Gastroesophageal sphincter (tissue), 4 donors: ENCODE measurements at regions not wholly inside any gene's neighbourhood (a gene's known extent, or its start where the extent isn't known, plus 50 kb on each side); places are given as distances from the start of the nearest gene placed in this dataset.

ENCODE experiments used
- ATAC-seq: fragments of 150-250 bp; one replicate; pipeline ENCODE4 v1.9.1; 2016; ENCODE audit warnings: mild to moderate bottlenecking, moderate library complexity
- H3K27ac ChIP-seq, 4 donors: fragments of 200-600 bp; sonication (generic) in 3 of 4; 1 replicate in 3 of 4; 2 replicates in 1 of 4; pipeline ENCODE4 v1.5.1; 2016 to 2019
- H3K27me3 ChIP-seq: fragments of 200-600 bp; sonication (generic); one replicate; pipeline ENCODE4 v1.5.1; 2019
- H3K36me3 ChIP-seq, 2 donors: fragments of 200-600 bp; sonication (generic); one replicate each; pipeline ENCODE4 v1.5.1; 2019; ENCODE audit warnings: control low read depth in 1 of 2
- H3K4me1 ChIP-seq, 3 donors: fragments of 200-600 bp; sonication (generic); 1 replicate in 2 of 3; 2 replicates in 1 of 3; pipeline ENCODE4 v1.5.1; 2016 to 2019; ENCODE audit warnings: control low read depth in 2 of 3
- H3K4me3 ChIP-seq, 2 donors: fragments of 200-600 bp; sonication (generic); one replicate each; pipeline ENCODE4 v1.5.1; 2019; ENCODE audit warnings: mild to moderate bottlenecking in 1 of 2, moderate library complexity in 1 of 2
- H3K9me3 ChIP-seq, 3 donors: fragments of 200-600 bp; sonication (generic); one replicate each; pipeline ENCODE4 v1.5.1; 2017 to 2019; ENCODE audit warnings: control low read depth in 2 of 3
- EP300 ChIP-seq: sonication (generic); formaldehyde crosslinking; IDR thresholded peaks from one replicate; pipeline ENCODE4 v1.6.1; 2017; ENCODE audit warnings: antibody characterized with exemption, mild to moderate bottlenecking
- POLR2A ChIP-seq, 2 donors: fragments of 450-650 bp; IDR thresholded peaks; one replicate each; pipeline ENCODE4 v1.6.1; 2017; ENCODE audit warnings: antibody characterized with exemption in 2 of 2, mild to moderate bottlenecking in 2 of 2, moderate library complexity in 1 of 2
- POLR2AphosphoS5 ChIP-seq: sonication (generic); formaldehyde crosslinking; IDR thresholded peaks from one replicate; pipeline ENCODE4 v1.6.1; 2017; ENCODE audit warnings: antibody characterized with exemption
- WGBS, 2 donors: methylation state at CpG; one replicate each; pipeline ENCODE4 v1.1.5; 2018; ENCODE audit warnings: low coverage in 1 of 2; 5-methylcytosine and 5-hydroxymethylcytosine counted together
- TF ChIP-seq, protein P1 (sequence below), 4 experiments: fragments of 200-600 bp in 2 of 4; fragments of 450-650 bp in 2 of 4; sonication (generic) in 1 of 4; IDR thresholded peaks; one replicate each; pipeline ENCODE4 v1.5.1; 2017 to 2019; ENCODE audit warnings: antibody characterized with exemption in 4 of 4, mild to moderate bottlenecking in 2 of 4, moderate library complexity in 2 of 4

DNA sequence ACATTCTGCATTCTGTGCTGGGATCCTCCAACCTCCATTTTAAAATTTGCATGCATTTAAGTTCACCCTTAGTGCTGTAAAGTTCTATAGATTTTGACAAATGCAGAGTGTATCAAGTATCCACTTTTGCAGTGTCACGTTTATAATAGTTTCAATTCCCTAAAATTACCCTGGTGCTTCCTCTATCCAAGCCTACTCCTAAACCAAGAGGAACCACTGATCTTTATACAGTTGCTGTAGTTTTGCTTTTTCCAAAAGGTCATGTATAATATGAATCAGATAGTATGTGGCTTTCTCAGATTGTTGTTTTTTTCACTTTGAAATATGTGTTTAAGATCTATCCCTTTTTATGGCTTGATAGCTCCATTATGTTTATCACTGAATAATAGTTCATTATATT lies 468.4 kb upstream of the CDH6 start:
- no peak for ATAC-seq
- TF ChIP-seq EP300: no peak
- TF ChIP-seq POLR2AphosphoS5: no peak
- TF ChIP-seq, protein P1, sequence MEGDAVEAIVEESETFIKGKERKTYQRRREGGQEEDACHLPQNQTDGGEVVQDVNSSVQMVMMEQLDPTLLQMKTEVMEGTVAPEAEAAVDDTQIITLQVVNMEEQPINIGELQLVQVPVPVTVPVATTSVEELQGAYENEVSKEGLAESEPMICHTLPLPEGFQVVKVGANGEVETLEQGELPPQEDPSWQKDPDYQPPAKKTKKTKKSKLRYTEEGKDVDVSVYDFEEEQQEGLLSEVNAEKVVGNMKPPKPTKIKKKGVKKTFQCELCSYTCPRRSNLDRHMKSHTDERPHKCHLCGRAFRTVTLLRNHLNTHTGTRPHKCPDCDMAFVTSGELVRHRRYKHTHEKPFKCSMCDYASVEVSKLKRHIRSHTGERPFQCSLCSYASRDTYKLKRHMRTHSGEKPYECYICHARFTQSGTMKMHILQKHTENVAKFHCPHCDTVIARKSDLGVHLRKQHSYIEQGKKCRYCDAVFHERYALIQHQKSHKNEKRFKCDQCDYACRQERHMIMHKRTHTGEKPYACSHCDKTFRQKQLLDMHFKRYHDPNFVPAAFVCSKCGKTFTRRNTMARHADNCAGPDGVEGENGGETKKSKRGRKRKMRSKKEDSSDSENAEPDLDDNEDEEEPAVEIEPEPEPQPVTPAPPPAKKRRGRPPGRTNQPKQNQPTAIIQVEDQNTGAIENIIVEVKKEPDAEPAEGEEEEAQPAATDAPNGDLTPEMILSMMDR (IDR thresholded peaks at IDR 0.05): no peak
- TF ChIP-seq POLR2A (IDR thresholded peaks at IDR 0.05): no peak
- H3K36me3 ChIP-seq: no peaks in the 10 kb centered on the region
- H3K9me3 ChIP-seq: no peaks in the 10 kb centered on the region
- H3K27ac ChIP-seq: no peak overlapping the region
- H3K27me3 ChIP-seq: no peaks in the 10 kb centered on the region
- 57 to 83% methylated on average over 1 of the region's 1 CpG for WGBS, 2 donors
- H3K4me3 ChIP-seq: no peak overlapping the region
- H3K4me1 ChIP-seq: no peaks in the 10 kb centered on the region

DNA sequence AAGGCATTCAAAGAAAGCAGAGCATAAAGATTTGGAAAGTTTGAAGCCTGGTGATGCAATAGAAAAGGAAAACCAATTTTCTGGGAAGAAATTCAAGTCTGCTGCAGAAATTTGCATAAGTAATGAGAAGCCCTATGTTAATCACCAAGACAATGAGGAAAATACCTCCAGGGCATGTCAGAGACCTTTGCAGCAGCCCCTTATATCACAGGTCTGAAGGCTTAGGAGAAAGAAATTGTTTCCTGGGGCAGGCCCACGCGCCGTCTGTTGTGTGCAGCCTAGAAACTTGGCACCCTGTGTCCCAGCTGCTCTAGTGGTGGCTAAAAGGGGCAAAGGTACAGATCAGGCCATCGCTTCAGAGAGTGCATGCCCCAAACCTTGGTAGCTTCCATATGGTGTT lies 495.3 kb upstream of the CDH6 start:
- 91% methylated on average over 4 of the region's 4 CpGs; no CpG with 5 or more reads in 1 of the 2 donors for WGBS, 2 donors
- H3K4me3 ChIP-seq: no peak overlapping the region
- H3K9me3 ChIP-seq: no peaks in the 10 kb centered on the region
- no peak overlapping the region for H3K27ac ChIP-seq
- no peaks in the 10 kb centered on the region for H3K36me3 ChIP-seq
- no peaks in the 10 kb centered on the region for H3K27me3 ChIP-seq
- no peak for ATAC-seq
- no peaks in the 10 kb centered on the region for H3K4me1 ChIP-seq
- TF ChIP-seq EP300 (no peak), POLR2A (IDR thresholded peaks at IDR 0.05) (no peak), POLR2AphosphoS5 (no peak)
- TF ChIP-seq, protein P1 (IDR thresholded peaks at IDR 0.05): no peak

DNA sequence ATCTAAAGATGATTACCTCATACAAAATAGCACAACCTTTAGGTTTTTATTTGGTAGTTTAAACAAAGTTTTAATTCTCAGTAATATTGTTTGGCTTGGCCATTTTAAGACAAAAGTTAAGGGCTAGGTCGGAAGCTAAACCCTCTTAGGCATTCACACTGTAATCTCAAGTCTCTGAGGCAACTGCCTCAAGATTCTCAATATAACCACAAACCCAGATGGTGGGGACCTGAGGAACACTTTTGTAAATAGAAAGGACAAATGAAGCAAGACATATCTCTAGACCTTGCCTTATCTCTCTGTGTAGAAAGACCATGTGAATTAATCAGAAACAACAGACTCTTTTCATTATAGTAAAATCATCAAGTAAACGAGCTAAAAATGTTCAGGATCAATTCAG lies 500.2 kb upstream of the CDH6 start:
- TF ChIP-seq POLR2A (IDR thresholded peaks at IDR 0.05) (no peak), POLR2AphosphoS5 (no peak), EP300 (no peak)
- TF ChIP-seq, protein P1 (IDR thresholded peaks at IDR 0.05): no peak
- 37 to 53% methylated on average over 2 of the region's 2 CpGs for WGBS, 2 donors
- Histone ChIP-seq H3K27ac (no peak overlapping the region), H3K36me3 (no peaks in the 10 kb centered on the region), H3K4me3 (no peak overlapping the region), H3K27me3 (no peaks in the 10 kb centered on the region), H3K9me3 (no peaks in the 10 kb centered on the region), H3K4me1 (no peaks in the 10 kb centered on the region)
- no peak for ATAC-seq

DNA sequence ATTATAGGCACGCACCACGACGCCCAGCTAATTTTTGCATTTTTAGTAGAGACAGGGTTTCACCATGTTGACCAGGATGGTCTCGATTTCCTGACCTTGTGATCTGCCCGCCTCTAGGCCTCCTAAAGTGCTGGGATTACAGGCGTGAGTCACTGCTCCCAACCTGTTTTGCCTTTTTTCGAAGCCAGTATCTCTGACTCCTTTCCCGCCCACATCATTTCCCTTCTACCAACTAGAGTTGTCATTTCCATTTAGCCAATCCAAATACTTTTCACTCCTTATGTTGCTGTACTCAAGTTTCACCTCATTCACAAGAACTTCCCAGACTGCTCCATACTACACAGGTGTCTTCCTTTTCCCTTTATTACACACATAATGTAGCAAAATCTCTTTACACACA lies 502.6 kb upstream of the CDH6 start:
- Histone ChIP-seq H3K9me3 (no peaks in the 10 kb centered on the region), H3K4me1 (no peaks in the 10 kb centered on the region), H3K36me3 (no peaks in the 10 kb centered on the region), H3K27me3 (no peaks in the 10 kb centered on the region), H3K27ac (no peak overlapping the region), H3K4me3 (no peak overlapping the region)
- TF ChIP-seq POLR2AphosphoS5 (no peak), EP300 (no peak), POLR2A (IDR thresholded peaks at IDR 0.05) (no peak)
- TF ChIP-seq, protein P1 (IDR thresholded peaks at IDR 0.05): no peak
- WGBS, 2 donors: 86 to 93% methylated on average over 5 to 7 of the region's 8 CpGs
- no peak for ATAC-seq

DNA sequence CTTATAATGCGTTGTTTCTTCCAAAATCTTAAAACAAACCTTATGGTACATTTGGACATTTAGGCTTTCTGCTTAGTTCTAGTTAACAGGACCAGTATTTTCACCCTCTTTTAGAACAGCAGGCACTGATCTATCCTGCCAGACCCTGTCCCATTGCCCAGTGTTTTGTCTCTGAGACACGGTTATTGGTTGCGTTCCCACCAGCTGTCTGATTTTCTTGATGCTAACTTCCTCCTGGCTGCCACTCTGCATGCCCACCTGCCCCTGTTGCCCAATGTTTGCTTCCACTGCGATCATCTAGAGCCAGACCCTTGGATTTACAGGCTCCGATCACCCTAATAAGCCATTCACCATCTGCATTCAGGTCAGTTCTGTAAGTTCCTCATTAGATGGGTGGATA lies 506.0 kb upstream of the CDH6 start:
- no peaks in the 10 kb centered on the region for H3K9me3 ChIP-seq
- TF ChIP-seq, protein P1 (IDR thresholded peaks at IDR 0.05): no peak
- TF ChIP-seq POLR2A (IDR thresholded peaks at IDR 0.05) (no peak), EP300 (no peak), POLR2AphosphoS5 (no peak)
- WGBS, 2 donors: 74 to 82% methylated on average over 5 of the region's 5 CpGs
- H3K4me1 ChIP-seq: no peaks in the 10 kb centered on the region
- H3K36me3 ChIP-seq: no peaks in the 10 kb centered on the region
- no peaks in the 10 kb centered on the region for H3K27me3 ChIP-seq
- ATAC-seq: no peak
- H3K4me3 ChIP-seq: no peak overlapping the region
- H3K27ac ChIP-seq: no peak overlapping the region
